ENCODE measurements at regions not wholly inside any gene's neighbourhood (a gene's known extent, or its start where the extent isn't known, plus 50 kb on each side); places are given as distances from the start of the nearest gene placed in this dataset.

DNA sequence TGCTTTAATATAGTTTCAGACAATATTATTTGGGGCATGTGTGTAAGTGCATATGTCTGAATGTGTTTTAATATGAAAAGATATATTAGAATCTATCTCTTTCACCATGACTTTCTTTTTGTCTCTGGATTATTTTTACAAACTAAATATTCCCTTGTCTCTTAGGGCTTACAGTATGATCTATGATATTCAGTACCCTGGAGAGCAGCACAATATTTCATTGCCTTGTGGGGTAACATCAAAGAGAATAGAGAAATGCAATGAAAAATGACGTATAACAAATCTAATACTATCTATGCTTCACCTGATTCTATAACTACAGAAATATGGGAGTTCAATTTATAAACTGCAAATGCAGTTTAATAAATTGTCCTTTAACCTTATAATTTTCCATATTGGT is 2084.5 kb downstream of the MRPL39 start:
- H3K9ac ChIP-seq (ENCODE audit: low read length): no peak overlapping the region
- H3K4me2 ChIP-seq (ENCODE audit: low read length): no peak overlapping the region
- H3K4me3 ChIP-seq (ENCODE audit: low read length): no peak overlapping the region
- no peaks in the 10 kb centered on the region for H3K9me3 ChIP-seq (ENCODE audit: low read length)
- no peaks in the 10 kb centered on the region for H3K79me2 ChIP-seq (replicated peaks; ENCODE audit: insufficient read depth, low read length)
- H3K36me3 ChIP-seq (ENCODE audit: insufficient read depth, low read length): no peaks in the 10 kb centered on the region
- H3K9me2 ChIP-seq (ENCODE audit: insufficient read depth, low read length): no peaks in the 10 kb centered on the region
- no peak overlapping the region for H2AFZ ChIP-seq (ENCODE audit: low read depth, low read length)
- no peaks in the 10 kb centered on the region for H4K20me1 ChIP-seq (ENCODE audit: insufficient read depth)
- no peaks in the 10 kb centered on the region for H3K27me3 ChIP-seq (ENCODE audit: insufficient read depth, low read depth, low read length)
- H3K27ac ChIP-seq (ENCODE audit: low read length): no peak overlapping the region
- no peaks in the 10 kb centered on the region for H3F3A ChIP-seq (ENCODE audit: insufficient read depth, low read length, poor library complexity, severe bottlenecking)
- TF ChIP-seq RAD21 (conservative IDR thresholded peaks at IDR 0.05): no peak
- no peak for TF ChIP-seq SMC3 (conservative IDR thresholded peaks at IDR 0.05; ENCODE audit: poor library complexity)
- no peak for TF ChIP-seq EP300 (conservative IDR thresholded peaks at IDR 0.05; ENCODE audit: poor library complexity, severe bottlenecking)
- no peak for TF ChIP-seq EZH2 (IDR thresholded peaks at IDR 0.05; ENCODE audit: borderline replicate concordance, insufficient read depth, low read length, poor library complexity, severe bottlenecking)
- TF ChIP-seq, protein P1, sequence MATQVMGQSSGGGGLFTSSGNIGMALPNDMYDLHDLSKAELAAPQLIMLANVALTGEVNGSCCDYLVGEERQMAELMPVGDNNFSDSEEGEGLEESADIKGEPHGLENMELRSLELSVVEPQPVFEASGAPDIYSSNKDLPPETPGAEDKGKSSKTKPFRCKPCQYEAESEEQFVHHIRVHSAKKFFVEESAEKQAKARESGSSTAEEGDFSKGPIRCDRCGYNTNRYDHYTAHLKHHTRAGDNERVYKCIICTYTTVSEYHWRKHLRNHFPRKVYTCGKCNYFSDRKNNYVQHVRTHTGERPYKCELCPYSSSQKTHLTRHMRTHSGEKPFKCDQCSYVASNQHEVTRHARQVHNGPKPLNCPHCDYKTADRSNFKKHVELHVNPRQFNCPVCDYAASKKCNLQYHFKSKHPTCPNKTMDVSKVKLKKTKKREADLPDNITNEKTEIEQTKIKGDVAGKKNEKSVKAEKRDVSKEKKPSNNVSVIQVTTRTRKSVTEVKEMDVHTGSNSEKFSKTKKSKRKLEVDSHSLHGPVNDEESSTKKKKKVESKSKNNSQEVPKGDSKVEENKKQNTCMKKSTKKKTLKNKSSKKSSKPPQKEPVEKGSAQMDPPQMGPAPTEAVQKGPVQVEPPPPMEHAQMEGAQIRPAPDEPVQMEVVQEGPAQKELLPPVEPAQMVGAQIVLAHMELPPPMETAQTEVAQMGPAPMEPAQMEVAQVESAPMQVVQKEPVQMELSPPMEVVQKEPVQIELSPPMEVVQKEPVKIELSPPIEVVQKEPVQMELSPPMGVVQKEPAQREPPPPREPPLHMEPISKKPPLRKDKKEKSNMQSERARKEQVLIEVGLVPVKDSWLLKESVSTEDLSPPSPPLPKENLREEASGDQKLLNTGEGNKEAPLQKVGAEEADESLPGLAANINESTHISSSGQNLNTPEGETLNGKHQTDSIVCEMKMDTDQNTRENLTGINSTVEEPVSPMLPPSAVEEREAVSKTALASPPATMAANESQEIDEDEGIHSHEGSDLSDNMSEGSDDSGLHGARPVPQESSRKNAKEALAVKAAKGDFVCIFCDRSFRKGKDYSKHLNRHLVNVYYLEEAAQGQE (IDR thresholded peaks at IDR 0.05; ENCODE audit: borderline replicate concordance): no peak
- TF ChIP-seq MXI1 (conservative IDR thresholded peaks at IDR 0.05; ENCODE audit: poor library complexity, severe bottlenecking): no peak
- TF ChIP-seq POLR2AphosphoS5 (IDR thresholded peaks at IDR 0.05): no peak
- no peak for TF ChIP-seq TAF1 (IDR thresholded peaks at IDR 0.05; ENCODE audit: low read depth)
- TF ChIP-seq, protein P2, sequence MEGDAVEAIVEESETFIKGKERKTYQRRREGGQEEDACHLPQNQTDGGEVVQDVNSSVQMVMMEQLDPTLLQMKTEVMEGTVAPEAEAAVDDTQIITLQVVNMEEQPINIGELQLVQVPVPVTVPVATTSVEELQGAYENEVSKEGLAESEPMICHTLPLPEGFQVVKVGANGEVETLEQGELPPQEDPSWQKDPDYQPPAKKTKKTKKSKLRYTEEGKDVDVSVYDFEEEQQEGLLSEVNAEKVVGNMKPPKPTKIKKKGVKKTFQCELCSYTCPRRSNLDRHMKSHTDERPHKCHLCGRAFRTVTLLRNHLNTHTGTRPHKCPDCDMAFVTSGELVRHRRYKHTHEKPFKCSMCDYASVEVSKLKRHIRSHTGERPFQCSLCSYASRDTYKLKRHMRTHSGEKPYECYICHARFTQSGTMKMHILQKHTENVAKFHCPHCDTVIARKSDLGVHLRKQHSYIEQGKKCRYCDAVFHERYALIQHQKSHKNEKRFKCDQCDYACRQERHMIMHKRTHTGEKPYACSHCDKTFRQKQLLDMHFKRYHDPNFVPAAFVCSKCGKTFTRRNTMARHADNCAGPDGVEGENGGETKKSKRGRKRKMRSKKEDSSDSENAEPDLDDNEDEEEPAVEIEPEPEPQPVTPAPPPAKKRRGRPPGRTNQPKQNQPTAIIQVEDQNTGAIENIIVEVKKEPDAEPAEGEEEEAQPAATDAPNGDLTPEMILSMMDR (IDR thresholded peaks at IDR 0.05; ENCODE audit: poor library complexity, severe bottlenecking): no peak

DNA sequence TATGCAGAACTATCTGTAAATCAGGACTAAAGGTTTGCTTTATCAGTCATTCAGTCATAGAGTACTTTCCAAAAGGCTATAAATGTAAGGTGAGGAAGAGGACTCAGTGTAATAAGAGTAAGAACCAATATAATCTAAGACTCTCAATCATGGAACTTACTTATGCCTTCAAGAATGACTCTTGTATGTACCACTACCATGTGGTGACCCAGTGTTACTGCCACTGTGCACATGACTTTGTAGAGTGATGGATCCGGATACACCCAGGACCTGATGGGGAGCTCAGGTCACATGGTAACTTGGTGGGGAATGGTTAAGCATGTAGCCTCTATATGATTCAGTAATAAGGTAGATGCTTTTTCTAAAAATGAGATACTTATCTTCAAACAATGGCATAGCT is 2099.8 kb downstream of the MRPL39 start:
- Histone ChIP-seq H2AFZ (ENCODE audit: low read depth, low read length) (no peak overlapping the region), H3K9me3 (ENCODE audit: low read length) (no peaks in the 10 kb centered on the region), H3K36me3 (ENCODE audit: insufficient read depth, low read length) (no peaks in the 10 kb centered on the region), H3K4me3 (ENCODE audit: low read length) (no peak overlapping the region), H3K27me3 (ENCODE audit: insufficient read depth, low read depth, low read length) (no peaks in the 10 kb centered on the region), H4K20me1 (ENCODE audit: insufficient read depth) (no peaks in the 10 kb centered on the region), H3K27ac (ENCODE audit: low read length) (no peak overlapping the region), H3K4me2 (ENCODE audit: low read length) (no peak overlapping the region), H3F3A (ENCODE audit: insufficient read depth, low read length, poor library complexity, severe bottlenecking) (no peaks in the 10 kb centered on the region), H3K9ac (ENCODE audit: low read length) (no peak overlapping the region), H3K79me2 (replicated peaks; ENCODE audit: insufficient read depth, low read length) (no peaks in the 10 kb centered on the region), H3K9me2 (ENCODE audit: insufficient read depth, low read length) (no peaks in the 10 kb centered on the region)
- TF ChIP-seq EP300 (conservative IDR thresholded peaks at IDR 0.05; ENCODE audit: poor library complexity, severe bottlenecking) (no peak), MXI1 (conservative IDR thresholded peaks at IDR 0.05; ENCODE audit: poor library complexity, severe bottlenecking) (no peak), POLR2AphosphoS5 (IDR thresholded peaks at IDR 0.05) (no peak)
- TF ChIP-seq, protein P2 (IDR thresholded peaks at IDR 0.05; ENCODE audit: poor library complexity, severe bottlenecking): no peak
- TF ChIP-seq, protein P1 (IDR thresholded peaks at IDR 0.05; ENCODE audit: borderline replicate concordance): no peak

Data from neural cell (in vitro differentiated cells).